Fibroblast of mammary gland (primary cell): ENCODE measurements at regions not wholly inside any gene's neighbourhood (a gene's known extent, or its start where the extent isn't known, plus 50 kb on each side); places are given as distances from the start of the nearest gene placed in this dataset.

Experiments used
- DNase-seq: peaks from one replicate; pipeline ENCODE4 v3.0.0-alpha.2; 2010; ENCODE audit warnings: low read depth
- H3K4me3 ChIP-seq: 2 replicates; pipeline ENCODE4 v1.5.1; 2011; ENCODE audit warnings: low read depth, mild to moderate bottlenecking, low read length, moderate library complexity; ENCODE audit not compliant: control insufficient read depth
- TF ChIP-seq, protein P1 (sequence below): conservative IDR thresholded peaks from 2 replicates; pipeline ENCODE4 v1.5.1; 2011; ENCODE audit warnings: low read depth, low read length, inconsistent platforms; ENCODE audit not compliant: control insufficient read depth, insufficient read depth

DNA sequence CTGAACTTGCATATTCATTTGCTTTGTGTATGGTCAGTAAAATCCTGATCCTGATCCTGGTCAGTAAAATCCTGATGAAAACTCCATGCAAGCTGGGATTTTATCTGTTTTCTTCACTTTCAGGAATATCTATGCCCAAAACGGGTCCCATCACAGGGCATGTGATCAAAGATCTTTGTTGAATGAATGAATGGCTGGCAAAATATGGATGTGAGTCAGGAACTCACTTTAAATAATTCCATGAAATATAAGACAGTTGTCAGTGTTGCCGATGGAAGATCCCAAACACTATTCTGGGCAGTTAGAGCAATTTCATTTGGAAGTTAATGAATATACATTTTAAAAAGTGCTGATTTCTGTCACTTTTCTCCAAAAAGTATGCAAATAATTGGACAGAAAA, 598.4 kb downstream of the GBA3 start:
- no peak overlapping the region for H3K4me3 ChIP-seq
- TF ChIP-seq, protein P1, sequence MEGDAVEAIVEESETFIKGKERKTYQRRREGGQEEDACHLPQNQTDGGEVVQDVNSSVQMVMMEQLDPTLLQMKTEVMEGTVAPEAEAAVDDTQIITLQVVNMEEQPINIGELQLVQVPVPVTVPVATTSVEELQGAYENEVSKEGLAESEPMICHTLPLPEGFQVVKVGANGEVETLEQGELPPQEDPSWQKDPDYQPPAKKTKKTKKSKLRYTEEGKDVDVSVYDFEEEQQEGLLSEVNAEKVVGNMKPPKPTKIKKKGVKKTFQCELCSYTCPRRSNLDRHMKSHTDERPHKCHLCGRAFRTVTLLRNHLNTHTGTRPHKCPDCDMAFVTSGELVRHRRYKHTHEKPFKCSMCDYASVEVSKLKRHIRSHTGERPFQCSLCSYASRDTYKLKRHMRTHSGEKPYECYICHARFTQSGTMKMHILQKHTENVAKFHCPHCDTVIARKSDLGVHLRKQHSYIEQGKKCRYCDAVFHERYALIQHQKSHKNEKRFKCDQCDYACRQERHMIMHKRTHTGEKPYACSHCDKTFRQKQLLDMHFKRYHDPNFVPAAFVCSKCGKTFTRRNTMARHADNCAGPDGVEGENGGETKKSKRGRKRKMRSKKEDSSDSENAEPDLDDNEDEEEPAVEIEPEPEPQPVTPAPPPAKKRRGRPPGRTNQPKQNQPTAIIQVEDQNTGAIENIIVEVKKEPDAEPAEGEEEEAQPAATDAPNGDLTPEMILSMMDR = no peak

DNA sequence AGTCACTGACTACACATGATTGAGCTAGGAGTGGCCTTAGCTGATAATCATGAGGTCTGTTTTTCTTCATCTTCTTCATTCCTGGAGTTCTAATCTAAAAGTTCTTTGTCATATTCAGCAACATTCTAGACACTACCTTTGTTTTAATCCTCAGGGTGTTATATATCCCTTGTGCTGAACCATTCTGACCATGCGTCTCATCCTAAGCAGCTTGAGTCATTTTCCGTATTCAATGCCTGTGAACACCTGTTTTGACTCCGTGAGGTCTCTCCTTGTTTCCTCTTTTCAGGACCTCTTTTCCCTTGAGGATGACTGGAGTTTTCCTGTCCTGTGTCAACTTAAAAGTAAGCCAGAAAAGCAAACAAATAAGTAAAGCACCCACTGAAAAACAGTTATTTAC, 597.9 kb downstream of the GBA3 start:
- DNase-seq = no peak
- TF ChIP-seq, protein P1 = no peak
- H3K4me3 ChIP-seq = no peak overlapping the region

More for the DNA sequence above, 598.4 kb downstream of the GBA3 start:
- DNase-seq = no peak

DNA sequence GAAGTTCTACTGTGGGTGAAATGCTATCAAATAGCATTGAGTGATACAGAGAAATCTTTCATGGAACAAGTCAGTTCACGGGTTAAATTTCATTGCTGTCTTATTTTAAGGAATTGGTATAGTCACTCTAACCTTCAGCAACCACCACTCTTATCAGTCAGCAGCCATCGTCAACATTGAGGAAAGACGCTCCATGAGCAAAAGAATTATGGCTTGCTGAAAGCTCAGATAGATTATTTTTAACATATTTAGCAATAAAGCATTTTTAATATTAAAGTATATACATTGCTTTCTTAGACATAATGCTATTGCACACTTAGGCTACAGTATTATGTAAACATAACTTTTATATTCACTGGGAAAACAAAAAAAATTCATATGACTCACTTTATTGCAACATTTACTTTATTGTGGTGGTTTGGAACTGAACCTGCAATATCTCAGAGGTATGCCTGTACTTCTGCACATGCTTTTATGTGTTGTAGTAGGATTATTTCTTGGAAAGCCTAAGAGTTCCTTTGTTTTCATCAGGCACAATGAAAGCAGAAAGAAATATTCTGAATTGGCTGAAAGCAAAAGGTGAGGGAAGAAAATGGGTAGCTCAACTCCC, 586.7 kb downstream of the GBA3 start:
- TF ChIP-seq, protein P1 = no peak
- no peak overlapping the region for H3K4me3 ChIP-seq
- peak; percentile 0 for DNase-seq

DNA sequence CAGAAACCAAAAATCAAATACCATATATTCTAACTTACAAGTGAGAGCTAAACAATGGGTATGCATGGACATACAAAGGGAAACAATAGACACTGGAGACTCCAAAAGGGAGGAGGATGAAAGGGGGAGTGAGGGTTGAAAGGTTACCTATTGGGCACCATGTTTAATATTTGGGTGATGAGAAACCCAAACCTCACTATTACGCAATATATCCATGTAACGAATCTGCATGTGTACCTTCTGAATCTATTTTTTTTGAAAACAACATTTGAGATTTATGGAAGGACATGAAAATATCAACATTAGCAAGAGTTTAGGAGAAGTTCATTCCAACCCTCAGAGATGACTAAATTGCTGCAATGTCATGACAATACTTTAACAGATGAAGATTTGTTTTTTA, 586.1 kb downstream of the GBA3 start:
- TF ChIP-seq, protein P1 = no peak
- H3K4me3 ChIP-seq = no peak overlapping the region

DNA sequence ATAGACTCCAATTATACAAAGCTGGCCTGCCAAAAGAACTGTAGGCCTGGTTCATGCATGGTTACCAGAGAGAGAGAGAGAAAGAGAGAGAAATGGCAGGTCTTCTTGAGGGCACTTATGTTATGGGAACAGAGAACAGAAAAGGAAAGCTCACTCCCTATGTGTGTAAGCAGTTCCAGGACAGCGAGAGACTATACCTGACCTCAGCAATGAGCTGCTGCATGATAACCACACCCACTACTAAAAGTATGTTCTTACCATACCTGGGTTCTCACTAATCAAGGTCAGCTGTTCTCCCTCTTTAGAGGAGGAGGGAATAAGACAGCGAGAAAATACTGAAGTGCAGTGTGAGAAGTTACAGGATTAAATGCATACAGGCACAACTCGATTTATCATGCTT, 583.3 kb downstream of the GBA3 start:
- H3K4me3 ChIP-seq = no peak overlapping the region
- TF ChIP-seq, protein P1 = no peak
- no peak for DNase-seq

More for the DNA sequence above, 586.1 kb downstream of the GBA3 start:
- no peak for DNase-seq

DNA sequence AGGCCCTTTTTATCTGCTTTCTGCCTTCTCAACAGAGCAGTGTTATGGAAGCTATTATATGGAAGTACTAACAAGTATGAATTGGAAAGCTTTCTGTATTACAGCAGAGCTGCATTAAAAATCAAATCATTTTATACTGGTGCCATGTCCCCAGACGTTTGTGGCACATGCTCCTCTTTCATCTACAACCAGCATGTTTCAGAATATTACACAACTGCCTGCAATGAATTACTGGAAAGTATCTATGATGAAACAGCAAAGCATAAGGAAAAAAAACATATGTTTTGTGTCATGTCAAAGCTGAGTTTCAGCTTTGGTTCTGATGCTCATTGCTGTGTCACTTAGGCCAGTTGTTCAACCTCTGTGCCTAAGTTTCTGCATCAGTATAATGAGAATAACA, 576.8 kb downstream of the GBA3 start:
- no peak overlapping the region for H3K4me3 ChIP-seq
- DNase-seq = peak; percentile 0
- TF ChIP-seq, protein P1 = no peak
